Neural cell (in vitro differentiated cells): ENCODE measurements at regions not wholly inside any gene's neighbourhood (a gene's known extent, or its start where the extent isn't known, plus 50 kb on each side); places are given as distances from the start of the nearest gene placed in this dataset.

Source experiments
- H2AFZ ChIP-seq: fragments of 200-600, 300-800 bp; sonication (generic), shearing (Covaris generic); 2 replicates; pipeline ENCODE4 v1.6.0; 2014; ENCODE audit warnings: low read depth, mild to moderate bottlenecking, antibody characterized with exemption, low read length, moderate library complexity
- H3F3A ChIP-seq: fragments of 200-600 bp; shearing (Covaris generic); 2 replicates; pipeline ENCODE4 v1.6.1; 2016; ENCODE audit warnings: mild to moderate bottlenecking, moderate library complexity, mixed read lengths, antibody characterized with exemption, low read length; ENCODE audit not compliant: insufficient read depth, poor library complexity, severe bottlenecking
- H3K27ac ChIP-seq: fragments of 200-600, 300-800 bp; sonication (generic), shearing (Covaris generic); 2 replicates; pipeline ENCODE4 v1.5.1; 2014; ENCODE audit warnings: mild to moderate bottlenecking, low read length, moderate library complexity
- H3K27me3 ChIP-seq: fragments of 300-800, 200-600 bp; sonication (generic), shearing (Covaris generic); 2 replicates; pipeline ENCODE4 v1.6.0; 2014; ENCODE audit warnings: mild to moderate bottlenecking, low read depth, low read length, moderate library complexity; ENCODE audit not compliant: insufficient read depth
- H3K36me3 ChIP-seq: fragments of 300-800, 200-600 bp; sonication (generic), shearing (Covaris generic); 2 replicates; pipeline ENCODE4 v1.5.1; 2014; ENCODE audit warnings: mild to moderate bottlenecking, antibody characterized with exemption, low read length, moderate library complexity; ENCODE audit not compliant: insufficient read depth
- H3K4me2 ChIP-seq: fragments of 300-800, 200-600 bp; sonication (generic), shearing (Covaris generic); 2 replicates; pipeline ENCODE4 v1.6.0; 2014; ENCODE audit warnings: mild to moderate bottlenecking, low read length
- H3K4me3 ChIP-seq: fragments of 300-800, 200-600 bp; sonication (generic), shearing (Covaris generic); 2 replicates; pipeline ENCODE4 v1.5.1; 2014; ENCODE audit warnings: mild to moderate bottlenecking, low read length, moderate library complexity
- H3K79me2 ChIP-seq: fragments of 200-600 bp; shearing (Covaris generic); replicated peaks from 2 replicates; pipeline ENCODE4 v1.6.0; 2014; ENCODE audit warnings: mild to moderate bottlenecking, low read length, moderate library complexity; ENCODE audit not compliant: insufficient read depth
- H3K9ac ChIP-seq: fragments of 300-800, 200-600 bp; sonication (generic), shearing (Covaris generic); 2 replicates; pipeline ENCODE4 v1.6.1; 2016; ENCODE audit warnings: mild to moderate bottlenecking, low read length, mixed read lengths
- H3K9me2 ChIP-seq: fragments of 200-600 bp; shearing (Covaris generic); 2 replicates; pipeline ENCODE4 v1.6.1; 2016; ENCODE audit warnings: mild to moderate bottlenecking, low read length, mixed read lengths; ENCODE audit not compliant: insufficient read depth
- H3K9me3 ChIP-seq: fragments of 200-600, 300-800 bp; sonication (generic), shearing (Covaris generic); 2 replicates; pipeline ENCODE4 v1.6.1; 2016; ENCODE audit warnings: mild to moderate bottlenecking, mixed run types, low read length, moderate library complexity, mixed read lengths
- H4K20me1 ChIP-seq: fragments of 200-600 bp; shearing (Covaris generic); 2 replicates; pipeline ENCODE4 v1.6.1; 2016; ENCODE audit warnings: mild to moderate bottlenecking, mixed run types; ENCODE audit not compliant: insufficient read depth
- EP300 ChIP-seq: fragments of 450-650 bp; conservative IDR thresholded peaks from 2 replicates; pipeline ENCODE4 v1.6.1; 2014; ENCODE audit warnings: antibody characterized with exemption, mild to moderate bottlenecking, moderate library complexity; ENCODE audit not compliant: poor library complexity, severe bottlenecking
- EZH2 ChIP-seq: fragments of 200-600, 300-800 bp; shearing (Covaris generic), sonication (generic); IDR thresholded peaks from 2 replicates; pipeline ENCODE4 v1.6.1; 2014; ENCODE audit warnings: antibody characterized with exemption, low read length, borderline replicate concordance, mild to moderate bottlenecking; ENCODE audit not compliant: insufficient read depth, poor library complexity, severe bottlenecking
- MXI1 ChIP-seq: fragments of 450-650 bp; conservative IDR thresholded peaks from 2 replicates; pipeline ENCODE4 v1.6.1; 2014; ENCODE audit warnings: antibody characterized with exemption, mild to moderate bottlenecking; ENCODE audit not compliant: poor library complexity, severe bottlenecking
- POLR2AphosphoS5 ChIP-seq: IDR thresholded peaks from 2 replicates; pipeline ENCODE4 v1.6.1; 2012
- RAD21 ChIP-seq: fragments of 450-650 bp; conservative IDR thresholded peaks from 2 replicates; pipeline ENCODE4 v1.6.1; 2014; ENCODE audit warnings: antibody characterized with exemption, mild to moderate bottlenecking, moderate library complexity
- SMC3 ChIP-seq: fragments of 450-650 bp; conservative IDR thresholded peaks from 2 replicates; pipeline ENCODE4 v1.6.1; 2014; ENCODE audit warnings: antibody characterized with exemption, mild to moderate bottlenecking, moderate library complexity; ENCODE audit not compliant: poor library complexity
- TAF1 ChIP-seq: IDR thresholded peaks from 2 replicates; pipeline ENCODE4 v1.6.1; 2012; ENCODE audit warnings: low read depth
- TF ChIP-seq, protein P1 (sequence below): fragments of 450-650 bp; IDR thresholded peaks from 2 replicates; pipeline ENCODE4 v1.5.1; 2014; ENCODE audit warnings: antibody characterized with exemption, mild to moderate bottlenecking, moderate library complexity; ENCODE audit not compliant: poor library complexity, severe bottlenecking
- TF ChIP-seq, protein P2 (sequence below): IDR thresholded peaks from 2 replicates; pipeline ENCODE4 v1.6.1; 2012; ENCODE audit warnings: borderline replicate concordance

GRCh38 chrX:94178145-94178788 is 504.3 kb downstream of the FAM133A start:
- Histone ChIP-seq H3F3A (no peaks in the 10 kb centered on the region), H3K9me3 (no peaks in the 10 kb centered on the region), H2AFZ (no peak overlapping the region), H3K4me2 (no peak overlapping the region), H3K9ac (no peak overlapping the region), H3K27ac (no peak overlapping the region), H3K4me3 (no peak overlapping the region), H3K79me2 (no peaks in the 10 kb centered on the region), H3K36me3 (no peaks in the 10 kb centered on the region), H4K20me1 (no peaks in the 10 kb centered on the region), H3K9me2 (no peaks in the 10 kb centered on the region), H3K27me3 (no peaks in the 10 kb centered on the region)
- TF ChIP-seq POLR2AphosphoS5 = no peak

DNA sequence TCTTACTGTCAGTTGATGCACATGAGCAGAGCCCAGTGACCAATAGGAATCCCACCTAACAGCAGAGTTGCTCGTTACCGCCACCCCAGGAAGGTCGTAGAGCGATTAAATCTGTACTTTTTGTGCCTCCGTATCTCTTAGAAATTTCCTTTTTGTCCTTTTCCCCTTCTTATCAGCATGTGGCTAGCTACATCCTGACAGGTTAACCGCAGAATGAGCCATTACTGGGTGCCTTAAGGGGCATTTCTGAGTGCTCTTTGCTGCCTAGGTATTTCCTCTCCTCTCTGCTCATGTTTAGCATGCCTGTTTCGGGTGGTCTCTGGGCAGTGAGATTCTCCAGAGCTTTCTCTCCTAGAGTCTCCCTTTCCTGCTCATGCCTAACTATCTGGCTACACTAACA is 530.5 kb downstream of the FAM133A start:
- Histone ChIP-seq H2AFZ (no peak overlapping the region), H3K9me3 (no peaks in the 10 kb centered on the region), H4K20me1 (no peaks in the 10 kb centered on the region), H3K36me3 (no peaks in the 10 kb centered on the region), H3K9ac (no peak overlapping the region), H3K4me2 (no peak overlapping the region), H3K79me2 (no peaks in the 10 kb centered on the region), H3K4me3 (no peak overlapping the region), H3K27me3 (no peaks in the 10 kb centered on the region), H3K9me2 (no peaks in the 10 kb centered on the region), H3F3A (no peaks in the 10 kb centered on the region), H3K27ac (no peak overlapping the region)
- TF ChIP-seq POLR2AphosphoS5 (no peak), RAD21 (no peak), EZH2 (no peak), EP300 (no peak), TAF1 (no peak), SMC3 (no peak), MXI1 (no peak)
- TF ChIP-seq, protein P1, sequence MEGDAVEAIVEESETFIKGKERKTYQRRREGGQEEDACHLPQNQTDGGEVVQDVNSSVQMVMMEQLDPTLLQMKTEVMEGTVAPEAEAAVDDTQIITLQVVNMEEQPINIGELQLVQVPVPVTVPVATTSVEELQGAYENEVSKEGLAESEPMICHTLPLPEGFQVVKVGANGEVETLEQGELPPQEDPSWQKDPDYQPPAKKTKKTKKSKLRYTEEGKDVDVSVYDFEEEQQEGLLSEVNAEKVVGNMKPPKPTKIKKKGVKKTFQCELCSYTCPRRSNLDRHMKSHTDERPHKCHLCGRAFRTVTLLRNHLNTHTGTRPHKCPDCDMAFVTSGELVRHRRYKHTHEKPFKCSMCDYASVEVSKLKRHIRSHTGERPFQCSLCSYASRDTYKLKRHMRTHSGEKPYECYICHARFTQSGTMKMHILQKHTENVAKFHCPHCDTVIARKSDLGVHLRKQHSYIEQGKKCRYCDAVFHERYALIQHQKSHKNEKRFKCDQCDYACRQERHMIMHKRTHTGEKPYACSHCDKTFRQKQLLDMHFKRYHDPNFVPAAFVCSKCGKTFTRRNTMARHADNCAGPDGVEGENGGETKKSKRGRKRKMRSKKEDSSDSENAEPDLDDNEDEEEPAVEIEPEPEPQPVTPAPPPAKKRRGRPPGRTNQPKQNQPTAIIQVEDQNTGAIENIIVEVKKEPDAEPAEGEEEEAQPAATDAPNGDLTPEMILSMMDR = no peak
- TF ChIP-seq, protein P2, sequence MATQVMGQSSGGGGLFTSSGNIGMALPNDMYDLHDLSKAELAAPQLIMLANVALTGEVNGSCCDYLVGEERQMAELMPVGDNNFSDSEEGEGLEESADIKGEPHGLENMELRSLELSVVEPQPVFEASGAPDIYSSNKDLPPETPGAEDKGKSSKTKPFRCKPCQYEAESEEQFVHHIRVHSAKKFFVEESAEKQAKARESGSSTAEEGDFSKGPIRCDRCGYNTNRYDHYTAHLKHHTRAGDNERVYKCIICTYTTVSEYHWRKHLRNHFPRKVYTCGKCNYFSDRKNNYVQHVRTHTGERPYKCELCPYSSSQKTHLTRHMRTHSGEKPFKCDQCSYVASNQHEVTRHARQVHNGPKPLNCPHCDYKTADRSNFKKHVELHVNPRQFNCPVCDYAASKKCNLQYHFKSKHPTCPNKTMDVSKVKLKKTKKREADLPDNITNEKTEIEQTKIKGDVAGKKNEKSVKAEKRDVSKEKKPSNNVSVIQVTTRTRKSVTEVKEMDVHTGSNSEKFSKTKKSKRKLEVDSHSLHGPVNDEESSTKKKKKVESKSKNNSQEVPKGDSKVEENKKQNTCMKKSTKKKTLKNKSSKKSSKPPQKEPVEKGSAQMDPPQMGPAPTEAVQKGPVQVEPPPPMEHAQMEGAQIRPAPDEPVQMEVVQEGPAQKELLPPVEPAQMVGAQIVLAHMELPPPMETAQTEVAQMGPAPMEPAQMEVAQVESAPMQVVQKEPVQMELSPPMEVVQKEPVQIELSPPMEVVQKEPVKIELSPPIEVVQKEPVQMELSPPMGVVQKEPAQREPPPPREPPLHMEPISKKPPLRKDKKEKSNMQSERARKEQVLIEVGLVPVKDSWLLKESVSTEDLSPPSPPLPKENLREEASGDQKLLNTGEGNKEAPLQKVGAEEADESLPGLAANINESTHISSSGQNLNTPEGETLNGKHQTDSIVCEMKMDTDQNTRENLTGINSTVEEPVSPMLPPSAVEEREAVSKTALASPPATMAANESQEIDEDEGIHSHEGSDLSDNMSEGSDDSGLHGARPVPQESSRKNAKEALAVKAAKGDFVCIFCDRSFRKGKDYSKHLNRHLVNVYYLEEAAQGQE = no peak
